ENCODE measurements at regions not wholly inside any gene's neighbourhood (a gene's known extent, or its start where the extent isn't known, plus 50 kb on each side); places are given as distances from the start of the nearest gene placed in this dataset.

DNA sequence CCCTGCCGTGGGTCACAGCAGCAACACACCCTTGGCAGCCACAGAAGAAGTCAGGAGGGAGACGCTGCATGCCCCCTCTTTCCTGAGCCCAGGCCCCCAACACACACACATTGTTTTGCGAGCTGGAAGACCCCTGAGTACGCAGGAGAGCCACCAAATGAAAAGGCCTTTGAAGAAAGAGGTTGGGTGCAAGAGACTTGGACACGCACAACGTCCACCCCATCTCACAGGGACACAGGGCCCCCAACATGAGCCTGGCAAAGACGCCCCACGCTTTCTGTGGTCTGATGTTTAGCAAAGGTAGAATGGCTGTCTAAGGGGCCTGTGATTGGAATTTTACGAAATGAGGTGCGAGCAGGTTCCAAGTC lies 185.0 kb downstream of the TTLL2 start:
- Mint-ChIP-seq H3K36me3 (no peaks in the 10 kb centered on the region), H3K4me1 (ENCODE audit: unreplicated experiment) (no peaks in the 10 kb centered on the region), H3K9me3 (no peaks in the 10 kb centered on the region), H3K27ac (no peak overlapping the region), H3K27me3 (peaks cover 8% of the 10 kb centered on the region), H3K4me3 (no peak overlapping the region)
- TF ChIP-seq, protein P1, sequence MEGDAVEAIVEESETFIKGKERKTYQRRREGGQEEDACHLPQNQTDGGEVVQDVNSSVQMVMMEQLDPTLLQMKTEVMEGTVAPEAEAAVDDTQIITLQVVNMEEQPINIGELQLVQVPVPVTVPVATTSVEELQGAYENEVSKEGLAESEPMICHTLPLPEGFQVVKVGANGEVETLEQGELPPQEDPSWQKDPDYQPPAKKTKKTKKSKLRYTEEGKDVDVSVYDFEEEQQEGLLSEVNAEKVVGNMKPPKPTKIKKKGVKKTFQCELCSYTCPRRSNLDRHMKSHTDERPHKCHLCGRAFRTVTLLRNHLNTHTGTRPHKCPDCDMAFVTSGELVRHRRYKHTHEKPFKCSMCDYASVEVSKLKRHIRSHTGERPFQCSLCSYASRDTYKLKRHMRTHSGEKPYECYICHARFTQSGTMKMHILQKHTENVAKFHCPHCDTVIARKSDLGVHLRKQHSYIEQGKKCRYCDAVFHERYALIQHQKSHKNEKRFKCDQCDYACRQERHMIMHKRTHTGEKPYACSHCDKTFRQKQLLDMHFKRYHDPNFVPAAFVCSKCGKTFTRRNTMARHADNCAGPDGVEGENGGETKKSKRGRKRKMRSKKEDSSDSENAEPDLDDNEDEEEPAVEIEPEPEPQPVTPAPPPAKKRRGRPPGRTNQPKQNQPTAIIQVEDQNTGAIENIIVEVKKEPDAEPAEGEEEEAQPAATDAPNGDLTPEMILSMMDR (conservative IDR thresholded peaks at IDR 0.05): no peak
- DNase-seq (ENCODE audit: extremely low spot score, unreplicated experiment): no peak

DNA sequence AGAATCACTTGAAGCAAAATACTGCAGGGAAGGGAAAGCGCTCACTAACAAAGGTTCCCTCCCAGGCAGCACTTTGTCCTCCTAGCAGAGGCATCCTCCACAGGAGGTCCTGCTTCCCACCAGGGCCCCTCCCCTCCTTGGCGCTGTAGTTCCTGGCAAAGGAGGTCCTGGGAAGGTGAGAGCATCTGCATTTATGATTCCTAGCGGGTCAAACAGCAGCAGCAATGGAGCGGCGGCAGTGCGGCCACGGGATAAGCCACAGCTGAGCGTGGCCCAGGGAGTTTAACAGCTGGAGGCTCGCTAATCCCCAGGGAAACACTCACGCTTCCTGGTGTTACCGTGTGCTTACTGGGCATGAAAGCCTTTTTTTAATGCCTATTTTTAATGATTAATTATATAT lies 185.8 kb downstream of the TTLL2 start:
- Mint-ChIP-seq H3K36me3 (no peaks in the 10 kb centered on the region), H3K27me3 (peaks cover 8% of the 10 kb centered on the region), H3K4me3 (no peak overlapping the region), H3K4me1 (ENCODE audit: unreplicated experiment) (no peaks in the 10 kb centered on the region), H3K27ac (no peak overlapping the region), H3K9me3 (no peaks in the 10 kb centered on the region)
- TF ChIP-seq, protein P1 (conservative IDR thresholded peaks at IDR 0.05): no peak
- DNase-seq (ENCODE audit: extremely low spot score, unreplicated experiment): no peak

DNA sequence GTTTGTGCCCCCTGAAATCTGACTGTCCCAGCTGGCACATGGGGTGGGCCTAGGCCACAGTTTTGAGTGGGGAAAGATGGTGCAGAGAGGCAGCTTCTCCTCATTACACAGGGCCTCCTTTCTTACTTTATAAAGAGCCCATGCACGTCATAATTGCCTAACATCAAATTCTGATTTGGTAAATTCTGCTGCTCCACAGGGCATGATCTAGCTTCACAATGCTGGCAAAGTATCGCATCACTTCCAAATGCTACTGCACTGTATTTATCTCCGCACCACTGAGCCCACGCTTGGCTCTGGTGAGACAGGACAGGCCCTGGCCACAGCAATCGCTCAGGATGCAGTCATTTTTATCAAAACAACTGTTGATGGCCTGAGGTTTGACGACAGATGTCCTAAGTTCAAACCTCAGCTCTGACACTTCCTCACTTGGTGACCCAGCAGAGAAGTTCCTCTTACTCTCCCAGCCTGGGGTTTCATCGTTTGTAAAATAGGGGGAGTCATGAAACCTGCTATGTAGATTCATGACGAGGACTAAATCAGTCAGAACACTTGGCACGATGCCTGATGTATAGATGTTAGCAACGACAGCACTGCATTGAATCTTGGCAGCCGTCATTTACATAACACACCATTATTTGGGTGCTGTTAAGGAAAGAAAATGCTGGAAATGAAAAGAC lies 187.9 kb downstream of the TTLL2 start:
- H3K36me3 Mint-ChIP-seq: no peaks in the 10 kb centered on the region
- DNase-seq (ENCODE audit: extremely low spot score, unreplicated experiment): no peak
- H3K4me3 Mint-ChIP-seq: no peak overlapping the region
- H3K27ac Mint-ChIP-seq: no peak overlapping the region
- H3K4me1 Mint-ChIP-seq (ENCODE audit: unreplicated experiment): no peaks in the 10 kb centered on the region
- no peaks in the 10 kb centered on the region for H3K9me3 Mint-ChIP-seq
- TF ChIP-seq, protein P1 (conservative IDR thresholded peaks at IDR 0.05): no peak
- peaks cover 8% of the 10 kb centered on the region for H3K27me3 Mint-ChIP-seq

DNA sequence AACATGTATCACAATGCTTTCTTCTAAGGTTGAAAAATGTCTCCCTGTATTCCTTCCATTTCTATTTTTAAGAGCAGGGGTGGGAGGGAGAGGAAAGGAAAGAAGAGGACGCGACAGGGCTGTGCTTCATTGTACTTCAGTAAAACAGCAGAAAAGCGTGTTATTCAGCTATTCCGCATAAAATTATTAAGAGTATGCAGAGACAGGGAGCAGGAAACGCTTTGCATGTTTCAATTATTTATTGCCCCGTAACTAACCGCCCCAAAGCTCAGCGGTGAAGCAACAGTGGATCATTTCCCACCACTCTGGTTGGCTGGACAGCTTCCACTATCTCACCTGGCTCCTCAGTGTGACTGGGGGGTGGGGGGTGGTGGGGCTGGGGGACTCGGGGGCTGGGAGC lies 188.9 kb downstream of the TTLL2 start:
- DNase-seq (ENCODE audit: extremely low spot score, unreplicated experiment): no peak
- H3K4me1 Mint-ChIP-seq (ENCODE audit: unreplicated experiment): no peaks in the 10 kb centered on the region
- TF ChIP-seq, protein P1 (conservative IDR thresholded peaks at IDR 0.05): no peak
- H3K27me3 Mint-ChIP-seq: peaks cover 8% of the 10 kb centered on the region
- no peaks in the 10 kb centered on the region for H3K36me3 Mint-ChIP-seq
- no peak overlapping the region for H3K4me3 Mint-ChIP-seq
- no peaks in the 10 kb centered on the region for H3K9me3 Mint-ChIP-seq
- H3K27ac Mint-ChIP-seq: no peak overlapping the region

DNA sequence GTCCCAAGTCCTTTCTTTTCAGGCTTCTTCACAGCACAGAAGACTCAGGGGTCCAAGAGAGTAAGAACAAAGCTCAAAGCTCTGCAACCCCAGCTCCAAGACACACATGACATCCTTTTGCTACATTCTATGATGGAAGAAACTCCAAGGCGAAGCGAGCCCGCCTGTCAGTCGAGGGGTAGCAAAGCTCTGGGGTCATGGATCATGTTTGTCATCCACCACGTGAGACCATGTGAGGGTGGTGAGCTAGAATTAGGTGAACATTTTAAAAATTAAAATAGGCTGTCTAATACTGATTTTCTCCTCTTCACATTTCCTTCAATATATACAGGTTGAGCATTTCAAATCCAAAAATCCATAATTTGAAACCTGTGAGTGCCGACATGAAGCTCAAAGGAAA lies 189.6 kb downstream of the TTLL2 start:
- Mint-ChIP-seq H3K9me3 (no peaks in the 10 kb centered on the region), H3K27me3 (peaks cover 4% of the 10 kb centered on the region), H3K4me1 (ENCODE audit: unreplicated experiment) (no peaks in the 10 kb centered on the region), H3K4me3 (no peak overlapping the region), H3K36me3 (no peaks in the 10 kb centered on the region), H3K27ac (no peak overlapping the region)
- TF ChIP-seq, protein P1 (conservative IDR thresholded peaks at IDR 0.05): no peak
- no peak for DNase-seq (ENCODE audit: extremely low spot score, unreplicated experiment)
